Transverse colon (tissue), 4 donors: ENCODE measurements at regions not wholly inside any gene's neighbourhood (a gene's known extent, or its start where the extent isn't known, plus 50 kb on each side); places are given as distances from the start of the nearest gene placed in this dataset.

Source experiments
- CTCF ChIP-seq, 5 experiments: fragments of 200-600 bp in 3 of 5; fragments of 450-650 bp in 2 of 5; sonication (generic) in 3 of 5; IDR thresholded peaks; 1 replicate in 2 of 5; 2 replicates in 3 of 5; pipeline ENCODE4 v1.5.1; 2016 to 2017; ENCODE audit warnings: antibody characterized with exemption in 5 of 5, inconsistent platforms in 3 of 5, mild to moderate bottlenecking in 2 of 5, moderate library complexity in 1 of 5
- POLR2AphosphoS5 ChIP-seq, 3 donors: sonication (generic); formaldehyde crosslinking; IDR thresholded peaks; one replicate each; pipeline ENCODE4 v1.6.1; 2016; ENCODE audit warnings: antibody characterized with exemption in 3 of 3

GRCh38 chr1:105072446-105072845 lies 1322.7 kb downstream of the AMY1C start:
- TF ChIP-seq CTCF (IDR thresholded peaks at IDR 0.05) (no peak), POLR2AphosphoS5 (IDR thresholded peaks at IDR 0.05) (no peak)
